WERI-Rb-1 (cell line): ENCODE measurements at regions not wholly inside any gene's neighbourhood (a gene's known extent, or its start where the extent isn't known, plus 50 kb on each side); places are given as distances from the start of the nearest gene placed in this dataset.
A peak's percentile ranks its signal among the peaks of the same experiment; 100 is the strongest.

ENCODE experiments used
- DNase-seq: peaks from one replicate; pipeline ENCODE4 v3.0.0-alpha.2; 2020
- H3K27ac ChIP-seq: fragments of 250-450 bp; sonication (Bioruptor Pico); 2 replicates; pipeline ENCODE4 v1.5.1; 2020; ENCODE audit warnings: mild to moderate bottlenecking, moderate library complexity
- H3K27me3 ChIP-seq: fragments of 250-450 bp; sonication (Bioruptor Pico); 2 replicates; pipeline ENCODE4 v1.5.1; 2021; ENCODE audit warnings: mild to moderate bottlenecking, low read depth, moderate library complexity; ENCODE audit not compliant: insufficient read depth, severe bottlenecking
- H3K36me3 ChIP-seq: fragments of 250-450 bp; sonication (Bioruptor Pico); 2 replicates; pipeline ENCODE4 v1.5.1; 2020; ENCODE audit warnings: mild to moderate bottlenecking, moderate library complexity
- H3K4me3 ChIP-seq: 2 replicates; pipeline ENCODE4 v1.5.1; 2011; ENCODE audit warnings: low read depth, mild to moderate bottlenecking, control low read depth, low read length
- H3K9me3 ChIP-seq: fragments of 250-450 bp; sonication (Bioruptor Pico); 2 replicates; pipeline ENCODE4 v1.5.1; 2021; ENCODE audit warnings: mild to moderate bottlenecking, moderate library complexity; ENCODE audit not compliant: severe bottlenecking
- CTCF ChIP-seq: IDR thresholded peaks from 2 replicates; pipeline ENCODE4 v1.5.1; 2011; ENCODE audit warnings: low read depth, mild to moderate bottlenecking, control low read depth, inconsistent platforms, low read length

- Histone ChIP-seq H3K27ac (no peak overlapping the region), H3K9me3 (no peaks in the 10 kb centered on the region), H3K4me3 (no peak overlapping the region), H3K27me3 (no peaks in the 10 kb centered on the region), H3K36me3 (no peaks in the 10 kb centered on the region)
- DNase-seq, result no peak
- peak; percentile 67 for TF ChIP-seq CTCF
Observed at GRCh38 chrX:76850851-76851250, 423.3 kb downstream of the MAGEE1 start.

- DNase-seq, result no peak
- H3K9me3 ChIP-seq, result no peaks in the 10 kb centered on the region
- H3K36me3 ChIP-seq, result no peaks in the 10 kb centered on the region
- no peak for TF ChIP-seq CTCF
- H3K27ac ChIP-seq, result no peak overlapping the region
- H3K27me3 ChIP-seq, result peaks cover 8% of the 10 kb centered on the region
- no peak overlapping the region for H3K4me3 ChIP-seq
Observed at GRCh38 chrX:76862509-76862908, 435.0 kb downstream of the MAGEE1 start.

GRCh38 chrX:76893930-76894329, 466.4 kb downstream of the MAGEE1 start:
- Histone ChIP-seq H3K27me3 (peaks cover 6% of the 10 kb centered on the region), H3K4me3 (no peak overlapping the region), H3K36me3 (no peaks in the 10 kb centered on the region), H3K27ac (no peak overlapping the region), H3K9me3 (no peaks in the 10 kb centered on the region)
- DNase-seq, result no peak
- TF ChIP-seq CTCF, result no peak

GRCh38 chrX:76915836-76916235, 488.3 kb downstream of the MAGEE1 start:
- Histone ChIP-seq H3K36me3 (no peaks in the 10 kb centered on the region), H3K4me3 (no peak overlapping the region), H3K9me3 (no peaks in the 10 kb centered on the region), H3K27me3 (peaks cover 11% of the 10 kb centered on the region), H3K27ac (no peak overlapping the region)
- TF ChIP-seq CTCF, result no peak
- no peak for DNase-seq

GRCh38 chrX:76918033-76918432, 490.5 kb downstream of the MAGEE1 start:
- Histone ChIP-seq H3K4me3 (no peak overlapping the region), H3K9me3 (no peaks in the 10 kb centered on the region), H3K36me3 (no peaks in the 10 kb centered on the region), H3K27me3 (peaks cover 19% of the 10 kb centered on the region), H3K27ac (no peak overlapping the region)
- no peak for TF ChIP-seq CTCF
- no peak for DNase-seq

- H3K36me3 ChIP-seq, result no peaks in the 10 kb centered on the region
Observed at GRCh38 chrX:76919761-76920160, 492.3 kb downstream of the MAGEE1 start.

More at GRCh38 chrX:76919761-76920160, 492.3 kb downstream of the MAGEE1 start:
- no peak for DNase-seq
- Histone ChIP-seq H3K4me3 (no peak overlapping the region), H3K27ac (no peak overlapping the region), H3K9me3 (no peaks in the 10 kb centered on the region), H3K27me3 (peaks cover 20% of the 10 kb centered on the region)
- no peak for TF ChIP-seq CTCF
